VCaP (cell line): ENCODE measurements at regions not wholly inside any gene's neighbourhood (a gene's known extent, or its start where the extent isn't known, plus 50 kb on each side); places are given as distances from the start of the nearest gene placed in this dataset.
"Not testable (repeated sequence)": the region's sequence is repeated elsewhere in the genome, so short reads cannot be mapped to it uniquely, and the experiment has no call there.

Source experiments
- H3K27ac ChIP-seq: fragments of 450-650 bp; 2 replicates; pipeline ENCODE4 v1.5.1; 2017
- TF ChIP-seq, protein P1 (sequence below): fragments of 450-650 bp; conservative IDR thresholded peaks from 2 replicates; pipeline ENCODE4 v1.5.1; 2017; ENCODE audit warnings: mild to moderate bottlenecking, moderate library complexity

DNA sequence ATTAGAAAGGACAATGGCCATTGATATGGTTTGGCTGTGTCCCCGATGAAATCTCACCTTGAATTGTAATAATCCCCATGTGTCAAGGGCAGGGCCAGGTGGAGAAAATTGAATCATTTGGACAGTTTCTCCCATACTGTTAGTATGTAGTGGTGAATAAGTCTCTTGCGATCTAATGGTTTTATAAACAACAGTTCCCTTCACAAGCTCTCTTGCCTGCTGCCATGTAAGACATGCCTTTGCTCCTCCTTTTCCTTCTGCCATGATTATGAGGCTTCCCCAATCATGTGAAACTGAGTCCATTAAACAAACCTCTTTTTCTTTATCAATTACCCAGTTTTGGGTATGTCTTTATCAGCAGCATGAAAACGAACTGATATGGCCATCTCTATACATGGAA, 302.7 kb downstream of the SFMBT2 start:
- TF ChIP-seq, protein P1, sequence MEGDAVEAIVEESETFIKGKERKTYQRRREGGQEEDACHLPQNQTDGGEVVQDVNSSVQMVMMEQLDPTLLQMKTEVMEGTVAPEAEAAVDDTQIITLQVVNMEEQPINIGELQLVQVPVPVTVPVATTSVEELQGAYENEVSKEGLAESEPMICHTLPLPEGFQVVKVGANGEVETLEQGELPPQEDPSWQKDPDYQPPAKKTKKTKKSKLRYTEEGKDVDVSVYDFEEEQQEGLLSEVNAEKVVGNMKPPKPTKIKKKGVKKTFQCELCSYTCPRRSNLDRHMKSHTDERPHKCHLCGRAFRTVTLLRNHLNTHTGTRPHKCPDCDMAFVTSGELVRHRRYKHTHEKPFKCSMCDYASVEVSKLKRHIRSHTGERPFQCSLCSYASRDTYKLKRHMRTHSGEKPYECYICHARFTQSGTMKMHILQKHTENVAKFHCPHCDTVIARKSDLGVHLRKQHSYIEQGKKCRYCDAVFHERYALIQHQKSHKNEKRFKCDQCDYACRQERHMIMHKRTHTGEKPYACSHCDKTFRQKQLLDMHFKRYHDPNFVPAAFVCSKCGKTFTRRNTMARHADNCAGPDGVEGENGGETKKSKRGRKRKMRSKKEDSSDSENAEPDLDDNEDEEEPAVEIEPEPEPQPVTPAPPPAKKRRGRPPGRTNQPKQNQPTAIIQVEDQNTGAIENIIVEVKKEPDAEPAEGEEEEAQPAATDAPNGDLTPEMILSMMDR: no peak
- H3K27ac ChIP-seq: no peak overlapping the region

DNA sequence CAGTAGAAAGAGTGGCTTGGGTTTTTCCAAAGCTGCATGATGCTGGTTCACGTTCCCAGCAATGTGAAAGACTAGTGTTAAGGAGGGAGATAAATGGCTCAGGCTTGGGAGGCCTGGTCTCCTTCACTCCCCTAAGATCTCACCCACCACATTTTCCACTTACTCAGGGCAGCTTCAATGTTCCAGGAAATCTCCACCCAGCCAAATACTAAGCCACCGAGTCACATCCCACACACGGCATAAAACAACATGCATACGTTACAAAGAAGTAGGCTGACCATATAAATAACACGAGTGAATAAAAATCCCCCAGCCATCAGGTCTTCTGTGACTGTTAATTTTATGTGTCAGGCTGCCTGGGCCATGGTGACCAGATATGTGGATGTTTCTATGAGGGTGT, 303.5 kb downstream of the SFMBT2 start:
- no peak overlapping the region for H3K27ac ChIP-seq

DNA sequence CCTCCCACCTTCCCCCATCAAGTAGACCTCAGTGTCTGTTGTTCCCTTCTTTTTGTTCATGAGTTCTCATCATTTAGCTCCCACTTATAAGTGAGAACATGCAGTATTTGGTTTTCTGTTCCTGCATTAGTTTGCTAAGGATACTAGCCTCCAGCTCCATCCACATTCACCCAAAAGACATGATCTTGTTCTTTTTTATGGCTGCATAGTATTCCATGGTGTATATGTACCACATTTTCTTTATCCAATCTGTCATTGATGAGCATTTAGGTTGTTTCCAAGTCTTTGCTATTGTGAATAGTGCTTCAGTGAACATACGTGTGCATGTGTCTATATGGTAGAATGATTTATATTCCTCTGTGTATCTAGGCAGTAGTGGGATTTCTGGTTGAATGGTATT, 306.5 kb downstream of the SFMBT2 start:
- H3K27ac ChIP-seq: not testable (repeated sequence)

More for the DNA sequence above, 303.5 kb downstream of the SFMBT2 start:
- TF ChIP-seq, protein P1: no peak

DNA sequence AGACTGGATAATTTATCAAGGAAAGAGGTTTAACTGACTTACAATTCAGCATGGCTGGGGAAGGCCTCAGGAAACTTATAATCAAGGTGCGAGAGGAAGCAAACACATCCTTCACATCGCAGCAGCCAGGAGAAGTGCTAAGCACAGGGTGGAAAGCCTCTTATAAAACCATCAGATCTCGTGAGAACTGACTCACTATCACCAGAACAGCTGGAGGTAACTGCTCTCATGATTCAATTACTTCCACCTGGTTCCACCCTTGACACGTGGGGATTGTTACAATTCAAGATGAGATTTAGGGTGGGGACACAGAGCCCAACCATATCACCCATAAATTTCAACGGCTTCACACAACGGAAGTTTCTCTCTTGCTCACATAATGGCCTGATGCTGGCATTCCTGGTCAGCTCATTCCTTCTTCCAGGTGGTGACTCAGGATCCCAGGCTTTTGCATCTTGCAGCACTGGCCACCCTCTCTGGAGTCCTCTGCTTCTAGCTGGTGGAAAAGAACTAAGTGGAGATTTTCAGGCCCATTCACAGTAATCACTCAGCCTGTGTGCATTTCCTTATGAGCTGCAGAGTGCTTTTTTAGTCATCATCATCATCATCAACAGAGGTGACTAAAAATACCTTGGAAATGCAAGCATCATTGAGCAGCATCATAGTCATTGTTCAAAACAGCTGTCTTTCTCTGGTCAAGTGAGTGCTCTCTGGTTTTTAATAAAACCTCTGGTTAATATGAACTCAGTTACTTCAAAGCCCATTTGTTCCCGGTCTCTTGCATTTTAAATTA, 308.1 kb downstream of the SFMBT2 start:
- TF ChIP-seq, protein P1: no peak
- H3K27ac ChIP-seq: no peak overlapping the region

DNA sequence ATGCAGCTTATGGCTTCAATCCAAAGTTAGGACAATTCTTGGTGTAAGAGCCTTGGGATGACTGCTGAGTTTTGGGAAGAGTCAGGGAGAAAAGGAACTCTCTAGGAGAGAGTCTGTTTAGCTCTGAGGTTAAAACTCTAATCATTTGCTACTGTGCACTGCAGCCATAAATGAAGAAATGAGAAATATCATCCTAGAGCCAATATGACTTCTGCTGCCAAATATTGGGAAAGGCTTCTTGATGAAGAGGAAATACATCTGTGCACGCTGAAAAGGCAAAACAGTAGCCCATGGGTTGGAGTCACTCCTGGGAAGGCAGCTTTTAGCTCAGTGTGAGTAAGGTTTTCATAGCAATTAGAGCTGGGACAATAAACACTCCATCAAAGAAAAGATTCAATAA, 308.8 kb downstream of the SFMBT2 start:
- no peak overlapping the region for H3K27ac ChIP-seq
- TF ChIP-seq, protein P1: no peak

DNA sequence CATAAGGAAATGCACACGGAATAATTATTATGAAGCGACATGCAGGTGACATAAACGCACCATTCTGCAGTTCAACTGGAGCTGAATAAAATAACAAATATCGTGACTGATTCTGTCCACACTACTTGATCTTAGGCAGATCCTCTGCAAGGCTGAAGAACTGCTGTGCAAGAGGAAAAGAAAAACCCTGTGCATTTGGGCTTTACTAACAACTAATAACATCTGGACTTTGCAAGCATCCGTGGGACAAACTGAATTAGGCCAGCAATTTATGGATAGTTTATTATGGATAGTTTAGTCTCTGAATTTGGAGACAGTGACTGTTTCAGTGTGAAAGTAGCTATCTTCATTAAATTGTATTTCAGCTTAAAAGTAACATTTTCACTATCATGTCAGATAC, 309.4 kb downstream of the SFMBT2 start:
- H3K27ac ChIP-seq: no peak overlapping the region

DNA sequence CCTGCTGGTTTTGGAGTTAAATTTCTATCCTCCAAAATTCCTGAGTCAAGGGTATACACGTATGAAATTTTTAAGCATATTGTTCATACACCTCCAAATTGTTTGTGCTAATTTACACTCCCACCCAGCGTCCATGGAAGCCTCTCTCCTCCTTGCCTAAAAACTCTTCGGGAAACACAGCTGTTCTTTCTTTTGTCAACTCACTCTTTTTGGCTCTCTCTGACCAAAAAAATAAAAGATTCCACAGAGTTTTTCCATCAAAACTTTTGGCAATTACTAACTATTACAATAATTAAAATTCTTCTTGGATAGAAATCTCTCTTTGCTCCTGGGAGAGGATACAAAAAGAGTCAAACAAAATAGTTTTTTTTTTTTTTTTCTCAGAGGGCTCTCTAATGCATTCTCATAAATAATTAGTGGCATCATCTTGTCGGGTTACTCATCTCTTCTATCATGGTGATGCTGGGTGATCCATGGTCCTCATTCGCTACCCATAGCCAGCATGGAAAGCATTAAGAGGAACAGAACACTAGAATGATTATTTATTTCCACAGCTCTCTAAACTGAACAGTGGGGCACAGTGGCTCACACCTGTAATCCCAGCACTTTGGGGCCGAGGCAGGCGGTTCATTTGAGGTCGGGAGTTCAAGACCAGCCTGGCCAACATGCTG, 310.7 kb downstream of the SFMBT2 start:
- TF ChIP-seq, protein P1: no peak
- H3K27ac ChIP-seq: no peak overlapping the region

More for the DNA sequence above, 309.4 kb downstream of the SFMBT2 start:
- TF ChIP-seq, protein P1: no peak

DNA sequence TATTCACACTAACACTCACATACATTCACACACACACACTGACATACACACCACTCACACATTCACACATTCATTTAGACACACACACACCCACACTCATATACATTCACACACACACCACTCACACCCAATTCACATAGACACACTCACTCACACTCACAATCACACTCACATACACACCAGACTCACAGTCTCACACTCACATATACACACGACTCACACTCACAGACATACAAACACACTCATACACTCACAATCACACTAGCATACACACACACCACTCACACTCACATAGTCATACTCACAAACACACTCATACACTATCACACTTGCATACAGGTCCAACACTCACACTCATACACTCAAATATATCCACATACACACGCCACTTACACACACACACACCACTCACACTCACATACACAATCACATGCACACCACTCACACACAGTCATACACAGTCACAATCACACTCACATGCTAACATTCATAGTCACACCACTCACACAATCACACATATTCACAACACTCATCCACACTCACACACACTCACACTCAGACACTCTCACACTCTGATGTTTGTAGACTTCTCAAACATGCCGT, 312.6 kb downstream of the SFMBT2 start:
- no peak overlapping the region for H3K27ac ChIP-seq
- TF ChIP-seq, protein P1: no peak
